ENCODE measurements at regions not wholly inside any gene's neighbourhood (a gene's known extent, or its start where the extent isn't known, plus 50 kb on each side); places are given as distances from the start of the nearest gene placed in this dataset.
A peak's percentile ranks its signal among the peaks of the same experiment; 100 is the strongest.
"Not testable (repeated sequence)": the region's sequence is repeated elsewhere in the genome, so short reads cannot be mapped to it uniquely, and the experiment has no call there.

DNA sequence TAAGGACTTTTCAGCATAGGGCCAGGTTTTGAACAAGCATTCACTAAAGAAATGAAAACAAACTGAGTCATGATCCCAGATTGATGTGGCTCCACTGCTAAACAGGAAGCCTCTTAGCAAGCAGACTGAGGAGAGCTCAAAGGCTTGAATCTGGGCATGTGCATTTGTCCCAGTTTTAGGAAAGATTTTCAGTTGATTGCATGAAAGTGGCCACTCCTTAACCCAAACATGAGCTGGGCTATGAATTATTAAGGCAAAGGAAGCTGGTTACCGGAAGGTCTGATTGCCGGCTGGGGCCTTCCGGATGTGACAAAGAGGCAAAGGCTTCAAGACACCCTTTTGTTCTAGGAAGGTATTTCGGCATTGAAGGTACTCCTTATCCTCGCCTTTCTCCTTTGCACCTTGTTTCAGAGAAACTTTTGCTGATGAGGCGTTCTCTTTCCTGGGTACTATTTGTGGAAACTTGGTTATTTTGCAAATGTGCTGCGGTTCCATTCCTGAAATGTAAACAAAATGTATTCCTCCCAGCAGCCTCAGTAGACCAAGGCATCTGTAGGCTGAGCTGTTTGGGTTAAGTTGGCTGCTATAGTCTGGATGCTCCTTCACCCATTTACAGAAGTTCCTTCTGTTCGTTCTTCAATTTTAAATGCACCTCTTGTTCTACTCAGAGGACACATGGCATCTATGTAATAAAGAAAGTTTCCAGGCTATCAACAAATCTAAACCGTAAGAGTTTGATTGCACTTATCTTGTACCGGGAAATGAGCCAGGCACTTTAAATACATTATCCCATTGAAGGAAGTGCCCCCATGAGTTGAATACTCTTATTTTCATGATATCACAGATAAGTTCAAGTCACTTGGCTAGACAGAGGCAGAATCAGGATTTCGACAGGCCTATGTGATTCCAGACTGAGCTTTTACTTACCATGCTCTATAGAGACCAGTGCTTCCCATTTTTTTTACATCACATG lies 115.6 kb upstream of the METAP2 start:
- no peak for DNase-seq

DNA sequence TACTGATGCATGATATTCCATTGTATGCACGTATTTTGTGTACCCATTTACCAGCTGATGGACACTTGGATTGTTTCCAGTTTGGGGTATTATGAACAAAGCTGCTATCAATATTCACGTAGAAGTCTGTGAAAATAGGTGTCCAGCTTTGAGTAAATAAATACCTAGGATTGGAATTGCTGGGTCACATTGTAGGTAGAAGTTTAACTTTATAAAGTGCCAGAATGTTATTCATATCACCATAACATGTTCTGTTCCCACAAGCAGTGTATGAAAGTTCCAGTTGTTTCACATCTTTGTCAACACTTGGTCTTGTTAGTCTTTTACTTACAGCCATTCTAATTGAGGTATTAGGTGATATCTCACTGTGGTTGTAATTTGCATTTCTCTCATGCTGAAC lies 108.0 kb upstream of the METAP2 start:
- no peak for DNase-seq

DNA sequence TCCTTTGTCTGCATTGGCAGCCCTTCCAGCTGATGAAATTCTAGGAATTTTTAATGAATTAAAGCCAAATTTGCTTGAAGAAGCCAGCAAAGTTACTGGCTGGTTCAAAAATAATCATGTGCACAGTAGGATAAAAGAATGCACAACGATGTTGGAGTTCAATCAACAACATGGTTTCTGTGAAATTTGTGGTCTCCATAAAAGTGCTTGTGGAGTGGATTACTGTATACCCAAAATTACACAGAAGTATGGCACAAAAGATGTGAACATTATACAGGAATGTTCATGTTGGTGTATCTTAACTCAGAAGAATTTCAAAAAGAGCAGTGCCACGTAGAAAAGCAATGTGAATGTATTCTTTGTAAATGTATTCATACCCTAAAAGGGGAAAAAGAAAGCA lies 105.0 kb upstream of the METAP2 start:
- no peak for DNase-seq

DNA sequence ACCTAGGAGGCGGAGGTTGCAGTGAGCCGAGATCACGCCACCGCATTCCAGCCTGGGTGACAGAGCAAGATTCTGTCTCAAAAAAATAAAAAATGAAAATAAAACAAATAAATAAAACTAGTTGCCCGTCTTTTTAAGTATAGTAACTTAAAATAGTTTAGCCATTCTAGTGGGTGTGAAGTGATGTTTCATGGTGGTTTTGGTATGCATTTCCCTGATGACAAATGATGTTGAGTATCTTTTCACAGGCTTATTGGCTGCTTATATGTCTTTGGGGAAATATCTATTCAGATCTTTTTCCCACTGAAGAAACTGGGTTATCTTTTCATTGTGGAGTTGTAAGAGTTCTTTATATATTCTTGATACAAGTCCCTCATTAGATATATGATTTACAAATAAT lies 102.4 kb upstream of the METAP2 start:
- DNase-seq = no peak

DNA sequence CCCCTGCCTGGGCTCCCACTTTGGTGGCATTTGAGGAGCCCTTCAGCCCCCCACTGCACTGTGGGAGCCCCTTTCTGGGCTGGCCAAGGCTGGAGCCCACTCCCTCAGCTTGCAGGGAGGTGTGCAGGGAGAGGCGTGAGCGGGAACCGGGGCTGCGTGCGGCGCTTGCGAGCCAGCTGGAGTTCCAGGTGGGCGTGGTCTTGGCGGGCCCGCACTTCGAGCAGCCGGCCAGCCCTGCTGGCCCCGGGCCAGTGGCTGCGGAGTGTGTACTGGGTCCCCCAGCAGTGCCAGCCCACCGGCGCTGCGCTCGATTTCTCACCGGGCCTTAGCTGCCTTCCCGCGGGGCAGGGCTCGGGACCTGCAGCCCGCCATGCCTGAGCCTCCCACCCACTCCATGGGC lies 94.5 kb upstream of the METAP2 start:
- not testable (repeated sequence) for DNase-seq

DNA sequence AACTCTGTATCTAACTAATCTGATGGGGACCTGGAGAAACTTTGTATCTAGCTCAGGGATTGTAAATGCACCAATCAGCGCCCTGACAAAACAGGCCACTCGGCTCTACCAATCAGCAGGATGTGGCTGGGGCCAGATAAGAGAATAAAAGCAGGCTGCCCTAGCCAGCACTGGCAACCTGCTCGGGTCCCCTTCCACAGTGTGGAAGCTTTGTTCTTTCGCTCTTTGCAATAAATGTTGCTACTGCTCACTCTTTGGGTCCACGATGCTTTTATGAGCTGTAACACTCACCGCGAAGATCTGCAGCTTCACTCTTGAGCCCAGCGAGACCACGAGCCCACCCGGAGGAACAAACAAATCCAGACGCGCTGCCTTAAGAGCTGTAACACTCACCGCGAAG lies 93.6 kb upstream of the METAP2 start:
- DNase-seq = not testable (repeated sequence)

DNA sequence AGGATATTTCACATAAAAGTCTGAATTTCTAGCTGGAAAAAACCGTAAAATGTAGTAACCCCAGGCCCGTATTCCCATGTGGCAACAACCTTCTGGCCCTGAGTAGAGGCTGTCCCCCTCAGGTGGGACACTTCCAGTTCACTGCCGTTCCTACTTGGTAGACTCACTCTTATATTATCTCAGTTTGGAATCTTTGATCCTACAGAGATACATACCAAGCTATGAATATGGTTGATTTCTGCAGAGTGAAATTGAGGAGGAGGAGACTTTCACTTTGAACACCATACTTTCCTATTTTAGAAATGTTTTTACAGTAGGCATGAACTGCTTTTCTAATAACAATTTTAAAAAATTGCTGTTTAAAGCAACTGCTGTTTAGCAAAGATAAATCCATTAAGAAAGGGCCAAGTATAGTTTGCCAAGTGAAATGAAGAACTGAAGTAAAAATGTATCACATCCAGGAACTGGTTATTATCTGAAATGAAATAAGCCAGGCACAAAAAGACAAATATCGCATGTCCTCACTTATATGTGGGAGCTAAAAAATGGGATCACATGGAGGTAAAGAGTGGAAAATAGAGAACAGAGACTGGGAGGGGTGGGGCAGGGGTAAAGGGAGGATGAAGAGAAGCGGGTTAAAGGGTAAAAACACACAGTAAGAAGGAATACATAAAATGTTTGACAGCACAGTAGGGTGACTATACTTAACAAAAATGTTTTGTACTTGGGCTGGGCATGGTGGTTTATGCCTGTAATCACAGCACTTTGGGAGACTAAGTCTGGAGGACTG lies 92.8 kb upstream of the METAP2 start:
- DNase-seq = peak in 1 of 5 experiments; percentile 38

DNA sequence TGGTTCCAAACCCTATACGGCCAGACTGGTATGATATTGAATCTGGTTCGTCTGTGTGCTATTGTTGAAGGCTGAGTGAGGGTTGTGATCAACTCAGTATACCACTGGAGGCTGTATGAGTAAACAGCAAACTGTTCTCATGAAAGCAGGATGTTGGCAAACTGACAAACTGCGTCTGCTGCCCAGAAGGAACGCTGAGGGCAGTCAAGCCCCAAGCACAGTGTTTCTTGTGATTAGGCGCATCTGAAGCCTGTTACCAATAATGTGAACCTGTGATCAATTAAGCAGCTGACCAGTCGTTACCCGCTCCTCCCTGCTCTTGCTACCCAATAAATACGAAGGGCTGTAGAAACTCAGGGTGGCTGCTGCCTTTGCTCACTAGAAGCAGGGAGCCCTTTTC lies 90.0 kb upstream of the METAP2 start:
- not testable (repeated sequence) for DNase-seq

DNA sequence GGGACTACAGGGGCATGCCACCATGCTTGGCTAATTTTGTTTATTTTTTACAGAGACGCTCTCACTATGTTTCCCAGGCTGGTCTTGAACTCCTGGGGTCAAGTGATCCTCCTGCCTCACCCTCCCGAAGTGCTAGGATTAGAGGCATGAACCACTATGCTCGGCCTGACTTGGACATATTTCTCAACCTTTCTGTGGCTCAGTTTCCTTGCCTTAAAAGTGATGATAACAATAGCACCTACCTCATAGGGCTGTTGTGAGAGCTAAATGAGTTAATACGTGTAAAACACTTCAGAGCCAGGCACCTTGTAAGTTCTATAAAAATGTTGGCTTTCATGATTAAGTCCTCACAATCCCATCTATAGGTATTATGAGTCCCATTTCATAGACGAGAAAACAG lies 89.2 kb upstream of the METAP2 start:
- DNase-seq = no peak

DNA sequence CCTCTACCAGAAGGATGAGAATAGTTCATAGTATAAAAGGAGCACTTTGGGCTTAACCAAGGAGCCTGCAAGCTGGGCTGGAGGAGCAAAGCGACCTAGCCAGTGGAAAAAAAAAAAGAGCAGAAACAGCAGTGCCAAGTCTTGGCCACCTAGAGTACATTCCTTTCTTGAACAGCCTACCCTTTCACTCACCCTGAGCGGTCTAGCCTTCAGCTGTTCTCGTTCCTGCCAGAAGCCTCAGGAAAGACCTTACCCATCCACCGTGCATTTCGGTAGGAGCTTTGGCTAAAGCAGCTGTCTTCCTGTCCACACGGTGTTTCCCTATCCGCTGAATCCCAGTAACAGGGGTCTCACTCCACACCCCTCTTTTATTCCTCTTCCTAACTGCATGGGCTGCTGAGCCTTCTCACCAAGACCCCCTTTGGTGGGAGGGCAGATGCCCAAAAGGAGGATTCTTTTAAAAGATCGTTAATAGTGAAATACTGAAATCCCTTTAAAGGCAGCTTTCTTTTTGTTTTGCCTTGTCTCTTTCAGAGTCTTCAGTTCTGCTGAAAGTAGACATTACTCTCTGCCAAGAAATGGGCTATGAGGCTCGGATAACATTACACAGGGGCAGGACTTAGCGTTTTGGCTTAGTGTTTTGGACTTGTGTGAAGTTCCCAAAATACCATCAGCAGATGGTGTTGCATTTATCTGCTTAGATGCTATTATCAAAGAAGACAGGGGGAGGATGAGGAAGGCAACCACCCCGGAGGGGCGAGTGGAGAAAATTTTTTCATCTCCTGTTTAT lies 88.5 kb upstream of the METAP2 start:
- no peak for DNase-seq

DNA sequence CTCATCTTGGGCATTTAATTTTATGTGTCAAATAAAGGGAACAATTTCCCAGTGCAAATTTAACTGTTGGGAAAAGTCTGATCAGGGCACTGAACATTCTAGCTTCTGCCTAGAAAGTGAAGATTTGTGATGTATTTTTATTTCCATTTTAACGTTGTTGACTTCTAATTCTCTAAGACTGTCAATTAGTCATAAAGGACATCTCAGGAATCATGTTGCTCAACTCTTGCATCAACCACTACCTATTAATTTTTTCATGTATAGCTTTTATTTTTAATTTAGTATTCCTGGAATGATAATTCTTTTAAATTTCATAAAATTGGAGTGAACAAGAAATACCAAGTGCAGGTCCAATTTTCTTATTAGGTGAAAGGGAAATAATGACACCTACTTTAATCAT lies 87.9 kb upstream of the METAP2 start:
- DNase-seq = no peak

DNA sequence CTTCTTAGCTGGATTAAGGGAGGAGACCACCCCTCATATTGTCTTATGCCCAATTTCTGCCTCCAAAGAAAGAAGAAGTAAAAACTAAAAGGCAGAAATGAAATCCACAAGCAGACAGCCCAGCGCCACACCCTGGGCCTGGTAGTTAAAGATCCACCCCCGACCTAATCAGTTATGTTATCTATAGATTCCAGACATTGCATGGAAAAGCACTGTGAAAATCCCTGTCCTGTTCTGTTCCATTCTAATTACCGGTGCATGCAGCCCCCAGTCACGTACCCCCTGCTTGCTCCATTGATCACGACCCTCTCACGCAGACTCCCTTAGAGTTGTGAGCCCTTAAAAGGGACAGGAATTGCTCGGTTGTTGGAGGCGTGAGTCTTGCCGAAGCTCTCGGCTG lies 85.7 kb upstream of the METAP2 start:
- DNase-seq = not testable (repeated sequence)

DNA sequence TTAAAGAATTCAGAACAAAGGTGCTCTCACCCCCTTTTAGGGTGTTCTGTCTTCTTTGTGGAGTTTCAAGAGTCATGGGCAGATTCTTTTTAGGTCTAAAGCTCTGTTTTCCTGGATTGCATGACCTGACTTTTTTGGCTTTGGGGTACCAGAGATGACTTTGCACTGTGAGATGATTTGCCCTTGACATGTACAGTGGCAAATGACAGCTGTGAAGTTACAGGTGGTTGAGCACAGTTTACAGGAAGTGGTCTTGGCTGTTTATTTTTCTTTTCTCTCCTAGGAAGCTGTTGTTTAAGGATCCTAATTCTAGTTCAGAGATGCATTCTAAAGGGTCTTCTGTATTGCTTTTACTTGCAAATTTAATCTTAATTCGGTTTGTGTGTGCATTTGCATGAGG lies 83.8 kb upstream of the METAP2 start:
- peak in 1 of 5 experiments; percentile 4 for DNase-seq

DNA sequence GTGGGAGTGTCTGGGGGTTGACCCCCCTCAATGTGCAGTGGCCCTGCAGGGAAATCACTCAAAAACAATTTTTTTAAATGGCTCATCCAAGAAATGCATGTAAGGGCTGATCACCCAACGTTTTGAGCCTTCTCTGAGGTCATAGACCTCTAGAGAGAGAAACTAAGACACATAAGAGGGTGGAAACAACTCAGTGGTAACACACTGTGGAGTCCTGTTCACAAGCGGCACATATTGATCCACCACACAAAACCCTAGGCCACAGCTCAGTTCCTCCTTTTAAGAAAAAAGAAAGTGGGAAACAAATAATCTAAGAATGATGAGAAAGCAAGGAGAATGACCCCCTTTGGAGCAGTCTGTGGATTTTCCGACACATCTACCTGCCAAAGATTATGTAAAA lies 83.0 kb upstream of the METAP2 start:
- no peak for DNase-seq

DNA sequence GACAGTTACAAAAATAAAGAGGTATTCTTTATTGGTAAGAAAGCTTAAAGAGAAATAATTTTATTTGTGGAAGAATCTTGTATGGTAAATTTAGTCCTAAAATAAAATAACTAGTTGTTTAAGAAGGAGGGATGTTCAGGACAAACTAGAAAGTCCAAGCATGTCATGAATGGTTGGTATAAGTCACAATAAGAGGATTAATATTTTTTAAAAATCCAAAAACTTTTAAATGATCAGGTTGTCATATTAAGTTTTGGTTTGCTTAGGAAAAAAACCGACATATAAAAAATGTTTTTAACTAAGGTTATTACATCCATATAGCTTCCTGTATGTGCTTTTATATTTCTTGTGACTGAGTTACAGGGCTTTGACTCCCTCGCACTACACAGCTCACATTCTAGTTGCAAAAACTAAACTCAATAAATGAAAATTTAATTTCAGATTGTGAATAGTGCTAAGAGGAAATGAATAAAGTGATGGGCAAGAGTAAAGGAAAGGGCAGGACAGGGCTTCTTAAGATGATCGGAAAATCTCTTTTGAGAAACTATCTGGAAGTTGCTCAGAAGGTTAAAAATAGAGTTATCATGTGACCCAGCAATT lies 80.7 kb upstream of the METAP2 start:
- no peak for DNase-seq

DNA sequence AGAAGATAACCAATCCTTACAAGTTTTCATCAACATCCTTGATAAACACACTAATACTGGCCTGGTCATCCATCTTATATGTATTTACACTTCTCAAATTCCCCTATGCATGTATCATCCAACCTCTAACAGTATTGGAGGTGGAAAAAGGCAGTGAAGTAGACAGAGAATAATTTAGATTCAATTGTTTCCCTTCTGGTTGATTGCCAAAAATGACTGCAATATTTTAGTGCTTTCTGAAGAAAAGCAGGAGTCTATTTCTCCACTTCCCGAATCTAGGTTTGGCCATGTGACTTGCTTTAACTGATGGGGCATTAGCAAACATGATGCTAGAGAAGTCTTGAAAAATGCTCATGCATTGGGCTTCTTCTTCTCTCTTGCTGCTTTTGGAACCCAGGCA lies 78.3 kb upstream of the METAP2 start:
- no peak for DNase-seq

DNA sequence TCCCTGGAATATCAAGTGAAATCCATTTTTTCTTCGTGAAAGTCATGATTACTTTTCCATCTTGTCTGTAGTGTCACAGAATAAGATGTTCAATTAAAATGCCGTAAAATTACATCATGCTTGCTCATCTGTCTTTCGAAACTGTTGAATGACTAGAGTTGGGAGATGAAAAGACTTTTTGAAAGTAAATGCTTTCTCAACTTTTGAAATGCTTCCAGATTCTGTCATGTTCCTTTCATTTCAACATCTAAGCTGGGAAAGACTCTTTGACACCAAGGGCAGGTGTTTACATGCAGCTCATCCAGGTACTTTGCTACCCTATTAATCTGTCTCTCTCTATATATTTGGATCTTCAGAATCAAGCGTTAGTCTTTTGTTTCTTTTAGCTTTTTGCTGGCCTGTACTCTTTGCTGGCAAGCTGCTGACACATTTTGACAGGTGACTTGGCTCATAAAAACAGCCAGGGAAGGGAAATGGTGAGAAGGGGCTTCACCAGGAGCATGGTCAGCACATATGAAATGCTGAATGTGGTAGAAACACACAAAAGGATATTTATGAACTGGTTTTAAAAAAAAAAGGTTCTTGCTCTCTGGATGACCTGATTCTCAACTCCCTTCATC lies 77.0 kb upstream of the METAP2 start:
- DNase-seq = no peak

DNA sequence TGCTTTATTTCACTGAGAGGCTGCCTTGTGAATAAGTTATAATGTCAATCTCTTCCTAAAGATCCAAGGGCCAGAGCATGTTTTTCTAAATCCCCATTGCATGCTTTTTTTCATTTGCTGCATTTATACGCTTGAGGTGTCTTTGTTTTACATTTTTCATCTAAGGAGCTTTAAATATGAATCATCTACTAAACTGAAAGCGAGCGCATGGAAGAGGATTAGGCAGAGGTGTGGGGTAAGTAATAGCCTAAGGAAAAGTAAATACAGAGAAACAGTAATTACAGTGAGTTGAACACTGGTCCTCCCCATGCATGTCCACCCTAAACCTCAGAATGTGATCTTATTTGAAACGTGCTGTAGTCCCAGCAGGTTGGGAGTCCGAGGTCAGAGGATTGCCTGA lies 76.4 kb upstream of the METAP2 start:
- DNase-seq = no peak

DNA sequence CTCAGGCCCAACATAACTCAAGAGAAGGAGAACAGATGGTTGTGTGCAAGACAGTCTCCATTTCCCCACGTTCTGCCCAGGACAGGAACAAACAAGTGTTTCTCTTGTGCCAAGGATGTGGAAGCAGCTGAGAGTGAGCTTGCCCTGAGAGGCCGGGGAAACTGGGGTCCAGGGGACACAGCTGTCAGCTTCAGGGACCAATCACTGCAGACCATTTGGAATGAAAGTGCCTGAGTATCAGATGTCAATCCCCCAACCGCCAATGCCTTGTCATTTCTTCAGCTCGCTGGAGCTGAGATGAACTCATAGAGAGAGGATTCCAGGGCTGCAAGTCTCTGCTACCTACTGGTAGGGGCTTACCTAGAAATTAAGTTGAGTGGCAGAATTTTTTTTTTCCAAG lies 71.9 kb upstream of the METAP2 start:
- no peak for DNase-seq

DNA sequence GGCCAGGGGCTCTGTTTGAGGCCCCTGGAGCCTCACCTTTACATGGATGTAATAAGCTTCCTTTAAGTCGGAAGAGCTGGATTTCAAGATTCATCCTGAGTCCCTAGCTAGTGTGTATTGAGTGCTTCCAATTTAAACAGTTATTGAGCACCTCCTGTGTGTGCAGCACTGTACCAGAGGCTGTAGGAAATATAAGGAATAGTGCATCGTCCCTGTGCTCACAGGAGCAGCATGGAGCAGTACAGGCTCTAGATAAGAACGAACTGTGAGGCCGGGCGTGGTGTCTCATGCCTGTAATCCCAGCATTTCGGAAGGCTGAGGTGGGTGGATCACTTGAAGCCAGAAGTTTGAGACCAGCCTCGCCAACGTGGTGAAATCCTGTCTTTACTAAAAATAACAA lies 65.8 kb upstream of the METAP2 start:
- DNase-seq = no peak

DNA sequence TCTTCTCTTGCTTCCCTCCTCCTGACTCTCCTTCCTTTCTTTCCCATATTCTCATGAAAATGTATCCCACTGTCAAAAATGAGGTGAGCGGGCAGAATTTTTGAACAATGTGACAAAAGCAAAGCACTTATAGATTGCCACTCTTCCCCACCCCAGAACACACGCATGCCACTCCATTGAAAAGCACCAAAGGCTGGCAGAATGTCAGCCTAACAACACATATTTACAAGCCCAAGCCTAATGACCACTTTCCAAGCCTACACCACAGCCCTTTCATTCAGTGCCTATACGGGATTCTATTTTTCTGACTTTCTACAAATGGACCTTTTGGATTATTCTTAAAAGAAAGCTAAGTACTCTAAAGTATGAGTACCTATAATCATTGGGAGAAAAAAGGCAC lies 62.9 kb upstream of the METAP2 start:
- DNase-seq = no peak

DNA sequence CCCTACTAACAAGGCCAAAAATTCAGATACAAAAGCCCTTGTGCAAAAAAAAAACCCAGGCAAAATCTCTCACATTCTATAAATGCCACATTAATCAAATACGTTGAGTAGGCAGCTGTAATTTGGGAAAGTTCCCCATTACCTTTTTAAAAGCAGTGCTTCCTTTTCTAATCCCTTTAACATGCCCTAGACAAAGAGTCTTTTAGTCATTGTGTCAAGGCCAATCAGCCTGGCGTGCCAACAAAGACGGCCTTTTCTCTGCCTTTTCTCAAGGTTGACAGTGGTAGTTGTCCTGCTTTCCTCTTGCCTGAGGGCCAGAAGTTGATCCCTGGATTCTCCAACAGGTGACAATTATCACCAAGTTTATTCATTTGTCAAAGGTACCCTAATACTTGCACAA lies 62.5 kb upstream of the METAP2 start:
- DNase-seq = no peak
